Esophagus squamous epithelium (tissue), 4 donors: ENCODE measurements at regions not wholly inside any gene's neighbourhood (a gene's known extent, or its start where the extent isn't known, plus 50 kb on each side); places are given as distances from the start of the nearest gene placed in this dataset.

Source experiments
- CTCF ChIP-seq, 6 experiments: fragments of 450-650 bp in 4 of 6; fragments of 200-600 bp in 2 of 6; sonication (generic) in 2 of 6; IDR thresholded peaks; one replicate each; pipeline ENCODE4 v1.5.1; 2016 to 2019; ENCODE audit warnings: antibody characterized with exemption in 6 of 6, mild to moderate bottlenecking in 4 of 6, moderate library complexity in 4 of 6
- POLR2A ChIP-seq, 4 donors: fragments of 450-650 bp; IDR thresholded peaks; one replicate each; pipeline ENCODE4 v1.6.1; 2017; ENCODE audit warnings: antibody characterized with exemption in 4 of 4, mild to moderate bottlenecking in 4 of 4, moderate library complexity in 3 of 4

GRCh38 chr10:108736111-108736510 lies 1187.2 kb downstream of the XPNPEP1 start:
- TF ChIP-seq CTCF (IDR thresholded peaks at IDR 0.05) (no peak), POLR2A (IDR thresholded peaks at IDR 0.05) (no peak)
